ENCODE measurements at regions not wholly inside any gene's neighbourhood (a gene's known extent, or its start where the extent isn't known, plus 50 kb on each side); places are given as distances from the start of the nearest gene placed in this dataset.

GRCh38 chr21:14833241-14833640 is 231.6 kb downstream of the NRIP1 start:
- H3K27me3 Mint-ChIP-seq (ENCODE audit: low read depth): no peaks in the 10 kb centered on the region
- TF ChIP-seq CTCF (IDR thresholded peaks at IDR 0.05; ENCODE audit: unreplicated experiment in 3 of 3): no peak
- H3K4me1 Mint-ChIP-seq: no peaks in the 10 kb centered on the region
- no peak overlapping the region for H3K4me3 Mint-ChIP-seq
- no peak overlapping the region for H3K27ac Mint-ChIP-seq
- no peaks in the 10 kb centered on the region for H3K36me3 Mint-ChIP-seq (ENCODE audit: low read depth)
- no peaks in the 10 kb centered on the region for H3K9me3 Mint-ChIP-seq

- Mint-ChIP-seq H3K4me1 (no peaks in the 10 kb centered on the region), H3K9me3 (no peaks in the 10 kb centered on the region), H3K27me3 (ENCODE audit: low read depth) (no peaks in the 10 kb centered on the region), H3K36me3 (ENCODE audit: low read depth) (no peaks in the 10 kb centered on the region), H3K27ac (no peak overlapping the region), H3K4me3 (no peak overlapping the region)
- no peak for TF ChIP-seq CTCF (IDR thresholded peaks at IDR 0.05; ENCODE audit: unreplicated experiment in 3 of 3)
Observed at GRCh38 chr21:14830307-14830706, 234.5 kb downstream of the NRIP1 start.

- H3K4me3 Mint-ChIP-seq: no peak overlapping the region
- no peaks in the 10 kb centered on the region for H3K9me3 Mint-ChIP-seq
- H3K27ac Mint-ChIP-seq: no peak overlapping the region
- TF ChIP-seq CTCF (IDR thresholded peaks at IDR 0.05; ENCODE audit: unreplicated experiment in 3 of 3): no peak
- H3K36me3 Mint-ChIP-seq (ENCODE audit: low read depth): no peaks in the 10 kb centered on the region
- H3K4me1 Mint-ChIP-seq: no peaks in the 10 kb centered on the region
- no peaks in the 10 kb centered on the region for H3K27me3 Mint-ChIP-seq (ENCODE audit: low read depth)
Observed at GRCh38 chr21:14829685-14830084, 235.1 kb downstream of the NRIP1 start.

- Mint-ChIP-seq H3K4me3 (no peak overlapping the region), H3K9me3 (no peaks in the 10 kb centered on the region), H3K4me1 (no peaks in the 10 kb centered on the region), H3K27ac (no peak overlapping the region), H3K36me3 (ENCODE audit: low read depth) (no peaks in the 10 kb centered on the region), H3K27me3 (ENCODE audit: low read depth) (no peaks in the 10 kb centered on the region)
- TF ChIP-seq CTCF (IDR thresholded peaks at IDR 0.05; ENCODE audit: unreplicated experiment in 3 of 3): no peak
Observed at GRCh38 chr21:14827468-14827867, 237.3 kb downstream of the NRIP1 start.

GRCh38 chr21:14826630-14827029 is 238.2 kb downstream of the NRIP1 start:
- H3K27me3 Mint-ChIP-seq (ENCODE audit: low read depth): no peaks in the 10 kb centered on the region
- H3K4me1 Mint-ChIP-seq: no peaks in the 10 kb centered on the region
- H3K4me3 Mint-ChIP-seq: no peak overlapping the region
- H3K36me3 Mint-ChIP-seq (ENCODE audit: low read depth): no peaks in the 10 kb centered on the region
- no peaks in the 10 kb centered on the region for H3K9me3 Mint-ChIP-seq
- TF ChIP-seq CTCF (IDR thresholded peaks at IDR 0.05; ENCODE audit: unreplicated experiment in 3 of 3): no peak
- peak overlapping the region in 1 of 3 experiments; percentile 3 for H3K27ac Mint-ChIP-seq

GRCh38 chr21:14825514-14825974 is 239.3 kb downstream of the NRIP1 start:
- no peak overlapping the region for H3K4me3 Mint-ChIP-seq
- H3K4me1 Mint-ChIP-seq: no peaks in the 10 kb centered on the region
- no peak overlapping the region for H3K27ac Mint-ChIP-seq
- H3K27me3 Mint-ChIP-seq (ENCODE audit: low read depth): no peaks in the 10 kb centered on the region
- no peak for TF ChIP-seq CTCF (IDR thresholded peaks at IDR 0.05; ENCODE audit: unreplicated experiment in 3 of 3)
- H3K36me3 Mint-ChIP-seq (ENCODE audit: low read depth): no peaks in the 10 kb centered on the region
- H3K9me3 Mint-ChIP-seq: no peaks in the 10 kb centered on the region
